ENCODE measurements at regions not wholly inside any gene's neighbourhood (a gene's known extent, or its start where the extent isn't known, plus 50 kb on each side); places are given as distances from the start of the nearest gene placed in this dataset.

DNA sequence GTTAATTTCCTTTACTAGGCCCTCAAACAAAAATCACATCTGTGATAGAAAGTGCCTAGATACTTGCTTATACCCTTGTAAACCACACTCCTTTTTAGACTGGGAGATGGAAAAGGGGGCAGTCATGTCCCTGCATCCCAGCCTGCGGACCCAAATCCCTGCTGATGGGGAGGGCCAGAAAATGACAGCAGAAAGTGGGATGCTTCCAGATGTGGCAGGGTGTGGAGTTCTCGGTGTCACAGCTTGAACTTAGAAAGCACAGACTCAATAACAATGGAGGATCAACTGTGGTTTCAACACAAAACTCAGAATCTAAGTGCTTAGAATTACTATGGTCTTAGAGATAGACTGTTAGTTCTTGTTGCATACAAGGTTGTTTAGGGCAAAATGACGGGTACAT lies 95.6 kb upstream of the F3 start:
- Histone ChIP-seq H3K9ac (ENCODE audit: low read length) (no peak overlapping the region), H3K27me3 (ENCODE audit: insufficient read depth, low read length) (no peaks in the 10 kb centered on the region), H4K20me1 (ENCODE audit: insufficient read depth, low read length) (no peaks in the 10 kb centered on the region), H3K79me2 (ENCODE audit: insufficient read depth, low read length) (no peaks in the 10 kb centered on the region), H3K9me3 (ENCODE audit: insufficient read depth, low read depth, low read length) (no peaks in the 10 kb centered on the region), H3K27ac (ENCODE audit: low read depth, low read length) (no peak overlapping the region), H3K4me3 (ENCODE audit: insufficient read depth, low read depth, low read length) (no peak overlapping the region), H3K36me3 (ENCODE audit: insufficient read depth, low read length) (no peaks in the 10 kb centered on the region), H3K4me1 (ENCODE audit: insufficient read depth, low read length) (peaks cover 5% of the 10 kb centered on the region), H3K4me2 (ENCODE audit: low read length) (no peak overlapping the region), H2AFZ (ENCODE audit: low read depth, low read length) (no peak overlapping the region)
- Mint-ChIP-seq H3K4me1 (ENCODE audit: low read depth, unreplicated experiment) (peaks cover 9% of the 10 kb centered on the region), H3K36me3 (ENCODE audit: low read depth, unreplicated experiment) (peaks cover 4% of the 10 kb centered on the region), H3K4me3 (ENCODE audit: unreplicated experiment) (no peak overlapping the region), H3K27me3 (ENCODE audit: low read depth, unreplicated experiment) (no peaks in the 10 kb centered on the region), H3K9me3 (ENCODE audit: unreplicated experiment) (peaks cover 3% of the 10 kb centered on the region), H3K27ac (ENCODE audit: unreplicated experiment) (no peak overlapping the region)
- DNase-seq (ENCODE audit: low read depth) (no peak), FAIRE-seq (no peak)
- TF ChIP-seq EZH2 (IDR thresholded peaks at IDR 0.05; ENCODE audit: insufficient read depth, low read length) = no peak
- TF ChIP-seq, protein P1, sequence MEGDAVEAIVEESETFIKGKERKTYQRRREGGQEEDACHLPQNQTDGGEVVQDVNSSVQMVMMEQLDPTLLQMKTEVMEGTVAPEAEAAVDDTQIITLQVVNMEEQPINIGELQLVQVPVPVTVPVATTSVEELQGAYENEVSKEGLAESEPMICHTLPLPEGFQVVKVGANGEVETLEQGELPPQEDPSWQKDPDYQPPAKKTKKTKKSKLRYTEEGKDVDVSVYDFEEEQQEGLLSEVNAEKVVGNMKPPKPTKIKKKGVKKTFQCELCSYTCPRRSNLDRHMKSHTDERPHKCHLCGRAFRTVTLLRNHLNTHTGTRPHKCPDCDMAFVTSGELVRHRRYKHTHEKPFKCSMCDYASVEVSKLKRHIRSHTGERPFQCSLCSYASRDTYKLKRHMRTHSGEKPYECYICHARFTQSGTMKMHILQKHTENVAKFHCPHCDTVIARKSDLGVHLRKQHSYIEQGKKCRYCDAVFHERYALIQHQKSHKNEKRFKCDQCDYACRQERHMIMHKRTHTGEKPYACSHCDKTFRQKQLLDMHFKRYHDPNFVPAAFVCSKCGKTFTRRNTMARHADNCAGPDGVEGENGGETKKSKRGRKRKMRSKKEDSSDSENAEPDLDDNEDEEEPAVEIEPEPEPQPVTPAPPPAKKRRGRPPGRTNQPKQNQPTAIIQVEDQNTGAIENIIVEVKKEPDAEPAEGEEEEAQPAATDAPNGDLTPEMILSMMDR (IDR thresholded peaks at IDR 0.05; ENCODE audit: insufficient read depth, low read depth, low read length) = no peak

DNA sequence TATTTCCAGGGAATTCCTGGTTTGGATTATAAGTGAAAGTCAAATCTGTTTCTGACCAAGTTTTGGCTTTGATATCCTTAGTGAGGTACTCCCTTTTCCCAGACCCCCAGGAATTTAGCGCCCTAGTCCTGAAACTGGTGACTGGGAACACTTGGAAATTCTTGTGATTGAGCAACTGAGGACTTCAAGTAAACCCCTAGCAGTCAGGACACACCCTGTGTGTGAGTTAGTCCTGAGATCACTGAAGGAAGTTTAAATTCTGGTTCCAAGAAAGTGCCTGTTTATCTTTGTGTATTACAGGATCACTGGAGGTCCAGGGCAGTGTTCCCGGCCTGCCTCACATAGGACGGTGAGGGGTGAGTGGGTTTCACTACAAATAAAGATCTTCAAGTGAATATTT lies 95.1 kb upstream of the F3 start:
- no peak overlapping the region for H3K27ac ChIP-seq (ENCODE audit: low read depth, low read length)
- TF ChIP-seq, protein P1 (IDR thresholded peaks at IDR 0.05; ENCODE audit: insufficient read depth, low read depth, low read length) = no peak
- no peak for TF ChIP-seq EZH2 (IDR thresholded peaks at IDR 0.05; ENCODE audit: insufficient read depth, low read length)
- H2AFZ ChIP-seq (ENCODE audit: low read depth, low read length) = no peak overlapping the region
- Mint-ChIP-seq H3K27me3 (ENCODE audit: low read depth, unreplicated experiment) (no peaks in the 10 kb centered on the region), H3K4me3 (ENCODE audit: unreplicated experiment) (no peak overlapping the region), H3K36me3 (ENCODE audit: low read depth, unreplicated experiment) (peaks cover 4% of the 10 kb centered on the region), H3K4me1 (ENCODE audit: low read depth, unreplicated experiment) (peaks cover 9% of the 10 kb centered on the region), H3K27ac (ENCODE audit: unreplicated experiment) (no peak overlapping the region), H3K9me3 (ENCODE audit: unreplicated experiment) (peaks cover 6% of the 10 kb centered on the region)
- no peaks in the 10 kb centered on the region for H3K79me2 ChIP-seq (ENCODE audit: insufficient read depth, low read length)
- H3K4me1 ChIP-seq (ENCODE audit: insufficient read depth, low read length) = peaks cover 5% of the 10 kb centered on the region
- H3K27me3 ChIP-seq (ENCODE audit: insufficient read depth, low read length) = no peaks in the 10 kb centered on the region
- no peak overlapping the region for H3K9ac ChIP-seq (ENCODE audit: low read length)
- DNase-seq (ENCODE audit: low read depth) = peak; percentile 48
- no peak overlapping the region for H3K4me2 ChIP-seq (ENCODE audit: low read length)
- no peaks in the 10 kb centered on the region for H3K36me3 ChIP-seq (ENCODE audit: insufficient read depth, low read length)
- no peaks in the 10 kb centered on the region for H4K20me1 ChIP-seq (ENCODE audit: insufficient read depth, low read length)
- no peak for FAIRE-seq
- H3K4me3 ChIP-seq (ENCODE audit: insufficient read depth, low read depth, low read length) = no peak overlapping the region
- no peaks in the 10 kb centered on the region for H3K9me3 ChIP-seq (ENCODE audit: insufficient read depth, low read depth, low read length)

DNA sequence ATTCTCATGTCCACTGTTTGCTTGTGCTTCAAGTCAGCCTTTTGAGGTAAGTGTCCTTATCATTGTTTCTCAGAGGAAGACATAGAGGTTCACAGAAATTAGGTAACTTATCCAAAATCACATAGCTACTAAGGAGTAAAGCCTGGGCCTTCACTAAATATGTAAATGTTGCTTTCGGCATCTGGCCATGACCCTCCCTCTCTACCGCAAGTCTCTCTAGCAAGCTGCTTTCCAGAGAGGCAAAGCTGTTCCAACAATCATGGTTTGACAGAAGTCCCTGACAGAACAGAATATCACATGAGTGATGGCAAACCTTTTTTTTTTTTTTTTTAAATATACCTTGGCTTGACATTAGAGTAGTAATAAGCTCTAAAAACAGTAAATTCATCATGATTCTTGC lies 94.5 kb upstream of the F3 start:
- no peaks in the 10 kb centered on the region for H3K27me3 ChIP-seq (ENCODE audit: insufficient read depth, low read length)
- DNase-seq (ENCODE audit: low read depth) = no peak
- H3K36me3 ChIP-seq (ENCODE audit: insufficient read depth, low read length) = no peaks in the 10 kb centered on the region
- no peak overlapping the region for H3K4me3 ChIP-seq (ENCODE audit: insufficient read depth, low read depth, low read length)
- peaks cover 6% of the 10 kb centered on the region for H3K9me3 Mint-ChIP-seq (ENCODE audit: unreplicated experiment)
- H3K27ac ChIP-seq (ENCODE audit: low read depth, low read length) = no peak overlapping the region
- no peak overlapping the region for H3K4me3 Mint-ChIP-seq (ENCODE audit: unreplicated experiment)
- H3K79me2 ChIP-seq (ENCODE audit: insufficient read depth, low read length) = no peaks in the 10 kb centered on the region
- no peak overlapping the region for H3K4me2 ChIP-seq (ENCODE audit: low read length)
- H3K9me3 ChIP-seq (ENCODE audit: insufficient read depth, low read depth, low read length) = no peaks in the 10 kb centered on the region
- no peak overlapping the region for H3K27ac Mint-ChIP-seq (ENCODE audit: unreplicated experiment)
- no peak for FAIRE-seq
- H4K20me1 ChIP-seq (ENCODE audit: insufficient read depth, low read length) = no peaks in the 10 kb centered on the region
- H2AFZ ChIP-seq (ENCODE audit: low read depth, low read length) = no peak overlapping the region
- H3K27me3 Mint-ChIP-seq (ENCODE audit: low read depth, unreplicated experiment) = no peaks in the 10 kb centered on the region
- TF ChIP-seq, protein P1 (IDR thresholded peaks at IDR 0.05; ENCODE audit: insufficient read depth, low read depth, low read length) = no peak
- peaks cover 5% of the 10 kb centered on the region for H3K4me1 ChIP-seq (ENCODE audit: insufficient read depth, low read length)
- peaks cover 9% of the 10 kb centered on the region for H3K4me1 Mint-ChIP-seq (ENCODE audit: low read depth, unreplicated experiment)
- H3K36me3 Mint-ChIP-seq (ENCODE audit: low read depth, unreplicated experiment) = peaks cover 4% of the 10 kb centered on the region
- no peak overlapping the region for H3K9ac ChIP-seq (ENCODE audit: low read length)
